OCI-LY3 (cell line): ENCODE measurements at regions not wholly inside any gene's neighbourhood (a gene's known extent, or its start where the extent isn't known, plus 50 kb on each side); places are given as distances from the start of the nearest gene placed in this dataset.

Experiments
- CTCF ChIP-seq: fragments of 200-600, 300-600 bp; sonication (generic); IDR thresholded peaks from 2 replicates; pipeline ENCODE4 v1.5.1; 2014; ENCODE audit warnings: antibody characterized with exemption, low read length, low read depth
- EZH2phosphoT487 ChIP-seq: fragments of 200-600 bp; shearing (Covaris generic); IDR thresholded peaks from 2 replicates; pipeline ENCODE4 v1.6.1; 2018; ENCODE audit warnings: antibody characterized with exemption, mixed run types, low read depth

- TF ChIP-seq CTCF (no peak), EZH2phosphoT487 (no peak)
Observed at GRCh38 chr6:134863763-134864510, 86.0 kb downstream of the ALDH8A1 start.
